GM21515 (cell line): ENCODE measurements at regions not wholly inside any gene's neighbourhood (a gene's known extent, or its start where the extent isn't known, plus 50 kb on each side); places are given as distances from the start of the nearest gene placed in this dataset.

Experiments used
- ATAC-seq: cut with Tn5 transposase; IDR thresholded peaks from one replicate; pipeline ENCODE4 v1.9.1; 2021; ENCODE audit not compliant: unreplicated experiment

- ATAC-seq = no peak
Observed at GRCh38 chr14:84003346-84003745, 1526.6 kb upstream of the FLRT2 start.

GRCh38 chr14:84006643-84007155, 1523.2 kb upstream of the FLRT2 start:
- no peak for ATAC-seq

- no peak for ATAC-seq
Observed at GRCh38 chr14:84013424-84013823, 1516.5 kb upstream of the FLRT2 start.

GRCh38 chr14:84017495-84017894, 1512.4 kb upstream of the FLRT2 start:
- ATAC-seq = no peak

- no peak for ATAC-seq
Observed at GRCh38 chr14:84021433-84021832, 1508.5 kb upstream of the FLRT2 start.

GRCh38 chr14:84024231-84024820, 1505.6 kb upstream of the FLRT2 start:
- ATAC-seq = no peak

- no peak for ATAC-seq
Observed at GRCh38 chr14:84025106-84026012, 1504.6 kb upstream of the FLRT2 start.

- no peak for ATAC-seq
Observed at GRCh38 chr14:84027351-84027750, 1502.6 kb upstream of the FLRT2 start.

GRCh38 chr14:84028080-84028604, 1501.8 kb upstream of the FLRT2 start:
- ATAC-seq = no peak

GRCh38 chr14:84029246-84029645, 1500.7 kb upstream of the FLRT2 start:
- no peak for ATAC-seq

GRCh38 chr14:84029720-84030119, 1500.2 kb upstream of the FLRT2 start:
- ATAC-seq = no peak

- no peak for ATAC-seq
Observed at GRCh38 chr14:84036840-84037239, 1493.1 kb upstream of the FLRT2 start.

GRCh38 chr14:84037593-84037992, 1492.4 kb upstream of the FLRT2 start:
- ATAC-seq = no peak

- no peak for ATAC-seq
Observed at GRCh38 chr14:84040101-84040500, 1489.8 kb upstream of the FLRT2 start.

GRCh38 chr14:84041421-84041820, 1488.5 kb upstream of the FLRT2 start:
- ATAC-seq = no peak

GRCh38 chr14:84042992-84043391, 1487.0 kb upstream of the FLRT2 start:
- no peak for ATAC-seq

- ATAC-seq = no peak
Observed at GRCh38 chr14:84064316-84065125, 1465.4 kb upstream of the FLRT2 start.

GRCh38 chr14:84065811-84066210, 1464.1 kb upstream of the FLRT2 start:
- no peak for ATAC-seq

- no peak for ATAC-seq
Observed at GRCh38 chr14:84068288-84068687, 1461.7 kb upstream of the FLRT2 start.

- ATAC-seq = no peak
Observed at GRCh38 chr14:84071061-84071460, 1458.9 kb upstream of the FLRT2 start.

GRCh38 chr14:84074626-84075025, 1455.3 kb upstream of the FLRT2 start:
- no peak for ATAC-seq
